IMR-90 (cell line): ENCODE measurements at regions not wholly inside any gene's neighbourhood (a gene's known extent, or its start where the extent isn't known, plus 50 kb on each side); places are given as distances from the start of the nearest gene placed in this dataset.

Experiments
- ATAC-seq: fragments of 200-7000 bp; cut with Tn5 transposase; 2 replicates; pipeline ENCODE4 v1.9.1; 2020; ENCODE audit warnings: low read depth, mild to moderate bottlenecking, moderate library complexity
- BruUV-seq: library from RNA; stranded (reverse); fragments of 400-500 nt; replicated peaks from 2 replicates; lab custom pipeline; 2021; lab: Mats Ljungman, UMichigan
- CTCF ChIA-PET: fragments of 300-600 bp; formaldehyde crosslinking; extraction: SDS; loops from one replicate; lab custom pipeline; 2021; ENCODE audit warnings: antibody characterized with exemption; lab: Yijun Ruan, JAX
- POLR2A ChIA-PET: fragments of 300-600 bp; sonication (Branson Sonifier 250); formaldehyde crosslinking; loops from one replicate; lab custom pipeline; 2022; ENCODE audit warnings: antibody characterized with exemption; ENCODE audit not compliant: unreplicated experiment; lab: Charles Lee
- DNase-seq: peaks from one replicate; pipeline ENCODE4 v3.0.0; 2013
- H2AFZ ChIP-seq: replicated peaks from 2 replicates; pipeline ENCODE3; 2013; ENCODE audit warnings: low read length, mild to moderate bottlenecking; ENCODE audit not compliant: poor library complexity
- H2AK5ac ChIP-seq: 2 replicates; pipeline ENCODE4 v1.6.1; 2013; ENCODE audit warnings: low read depth, low read length, inconsistent platforms
- H2AK9ac ChIP-seq: replicated peaks from 2 replicates; pipeline ENCODE3; 2013; ENCODE audit warnings: mild to moderate bottlenecking, low read depth, low read length, moderate library complexity; ENCODE audit not compliant: poor library complexity
- H2BK120ac ChIP-seq: 2 replicates; pipeline ENCODE4 v1.6.1; 2013; ENCODE audit warnings: low read depth, low read length, inconsistent platforms
- H2BK15ac ChIP-seq: 3 replicates; pipeline ENCODE4 v1.6.1; 2013; ENCODE audit warnings: low read depth, low read length, inconsistent platforms
- H2BK20ac ChIP-seq: 2 replicates; pipeline ENCODE4 v1.6.1; 2013; ENCODE audit warnings: low read depth, mild to moderate bottlenecking, inconsistent platforms, low read length, moderate library complexity
- H2BK5ac ChIP-seq: 2 replicates; pipeline ENCODE4 v1.6.1; 2013; ENCODE audit warnings: mild to moderate bottlenecking, low read depth, low read length, inconsistent platforms; ENCODE audit not compliant: poor library complexity, severe bottlenecking
- H3K14ac ChIP-seq: replicated peaks from 2 replicates; pipeline ENCODE4 v1.6.1; 2013; ENCODE audit warnings: low read depth, low read length, inconsistent platforms
- H3K18ac ChIP-seq: 2 replicates; pipeline ENCODE4 v1.6.1; 2013; ENCODE audit warnings: low read depth, low read length, control low read depth
- H3K23ac ChIP-seq: 2 replicates; pipeline ENCODE4 v1.6.1; 2013; ENCODE audit warnings: low read depth, low read length, inconsistent platforms
- H3K27ac ChIP-seq: 2 replicates; pipeline ENCODE4 v1.5.1; 2013; ENCODE audit warnings: mild to moderate bottlenecking, control low read depth, low read length; ENCODE audit not compliant: insufficient read depth
- H3K27me3 ChIP-seq: 2 replicates; pipeline ENCODE4 v1.6.1; 2013; ENCODE audit warnings: low read length; ENCODE audit not compliant: control insufficient read depth, insufficient read depth
- H3K36me3 ChIP-seq: 2 replicates; pipeline ENCODE4 v1.6.1; 2013; ENCODE audit warnings: low read length, mixed read lengths; ENCODE audit not compliant: control insufficient read depth, insufficient read depth
- H3K4ac ChIP-seq: 2 replicates; pipeline ENCODE4 v1.6.1; 2013; ENCODE audit warnings: low read depth, low read length, inconsistent platforms
- H3K4me1 ChIP-seq: 2 replicates; pipeline ENCODE4 v1.6.1; 2013; ENCODE audit warnings: low read length, mixed read lengths; ENCODE audit not compliant: control insufficient read depth, insufficient read depth
- H3K4me2 ChIP-seq: 2 replicates; pipeline ENCODE4 v1.6.1; 2013; ENCODE audit warnings: low read depth, mild to moderate bottlenecking, control low read depth, low read length, moderate library complexity
- H3K4me3 ChIP-seq: 2 replicates; pipeline ENCODE4 v1.5.1; 2013; ENCODE audit warnings: low read depth, mild to moderate bottlenecking, control low read depth, low read length, moderate library complexity; ENCODE audit not compliant: insufficient read depth
- H3K56ac ChIP-seq: 2 replicates; pipeline ENCODE4 v1.6.1; 2013; ENCODE audit warnings: low read length, inconsistent platforms; ENCODE audit not compliant: insufficient read depth; ENCODE audit errors: extremely low read depth
- H3K79me1 ChIP-seq, 2 experiments: 2 replicates each; pipeline ENCODE4 v1.6.1; 2013; ENCODE audit warnings: low read length in 2 of 2, inconsistent platforms in 1 of 2, low read depth in 1 of 2
- H3K9ac ChIP-seq: 2 replicates; pipeline ENCODE4 v1.6.1; 2013; ENCODE audit warnings: low read depth, low read length, control low read depth
- H3K9me1 ChIP-seq: 2 replicates; pipeline ENCODE4 v1.6.1; 2013; ENCODE audit warnings: low read length, inconsistent platforms; ENCODE audit not compliant: insufficient read depth
- H3K9me3 ChIP-seq: 2 replicates; pipeline ENCODE4 v1.6.1; 2013; ENCODE audit warnings: low read length; ENCODE audit not compliant: control insufficient read depth, insufficient read depth
- H4K20me1 ChIP-seq: 2 replicates; pipeline ENCODE4 v1.6.1; 2013; ENCODE audit warnings: low read length, inconsistent platforms; ENCODE audit not compliant: insufficient read depth
- H4K5ac ChIP-seq: 2 replicates; pipeline ENCODE4 v1.6.1; 2013; ENCODE audit warnings: mild to moderate bottlenecking, low read depth, low read length, control low read depth
- H4K8ac ChIP-seq, 2 experiments: 2 replicates each; pipeline ENCODE4 v1.6.1; 2013; ENCODE audit warnings: low read depth in 2 of 2, low read length in 2 of 2, control low read depth in 1 of 2, inconsistent platforms in 1 of 2
- H4K91ac ChIP-seq: 2 replicates; pipeline ENCODE4 v1.6.1; 2013; ENCODE audit warnings: low read depth, low read length, inconsistent platforms; ENCODE audit not compliant: insufficient read depth
- BHLHE40 ChIP-seq: fragments of 150-350 bp; IDR thresholded peaks from 2 replicates; pipeline ENCODE4 v1.6.1; 2016; ENCODE audit warnings: mild to moderate bottlenecking, low read depth, low read length
- CHD1 ChIP-seq: IDR thresholded peaks from 2 replicates; pipeline ENCODE4 v1.6.1; 2012; ENCODE audit warnings: low read depth, low read length, improper control_type of control experiment
- CTCF ChIP-seq: conservative IDR thresholded peaks from 2 replicates; pipeline ENCODE4 v1.5.1; 2012; ENCODE audit warnings: mild to moderate bottlenecking, low read depth, low read length, improper control_type of control experiment
- MAZ ChIP-seq: IDR thresholded peaks from 2 replicates; pipeline ENCODE4 v1.6.1; 2012; ENCODE audit warnings: low read depth, mild to moderate bottlenecking, low read length, improper control_type of control experiment, moderate library complexity, borderline replicate concordance
- MXI1 ChIP-seq: IDR thresholded peaks from 2 replicates; pipeline ENCODE4 v1.6.1; 2012; ENCODE audit warnings: low read depth, mild to moderate bottlenecking, low read length, moderate library complexity, borderline replicate concordance
- NFE2L2 ChIP-seq: fragments of 150-350 bp; IDR thresholded peaks from 2 replicates; pipeline ENCODE4 v1.6.1; 2016; ENCODE audit warnings: low read depth, mild to moderate bottlenecking, low read length
- POLR2A ChIP-seq: IDR thresholded peaks from 2 replicates; pipeline ENCODE4 v1.6.1; 2012; ENCODE audit warnings: mild to moderate bottlenecking, low read depth, low read length
- RAD21 ChIP-seq: IDR thresholded peaks from 2 replicates; pipeline ENCODE4 v1.6.1; 2012; ENCODE audit warnings: low read length, improper control_type of control experiment
- WGBS, 2 experiments: methylation state at CpG; one replicate each; pipeline versions ENCODE4 v1.1.5 to v1.1.7; 2013; ENCODE audit warnings: missing lambda C conversion rate in 2 of 2; ENCODE audit not compliant: insufficient read length in 1 of 2; ENCODE audit errors: extremely low coverage in 2 of 2; 5-methylcytosine and 5-hydroxymethylcytosine counted together
- dilution Hi-C: fragments of 300-500 bp; cut with HindIII; formaldehyde crosslinking; loops from one replicate; pipeline ENCODE4 v1.14.3; 2018; ENCODE audit warnings: low sequenced_read_pairs; ENCODE audit not compliant: unreplicated experiment
- in situ Hi-C: fragments of 300-500 bp; cut with MboI; formaldehyde crosslinking; loops from 3 replicates; pipeline ENCODE4 v1.14.3; 2019; ENCODE audit warnings: low sequenced_read_pairs, inconsistent platforms, mixed read lengths
- intact Hi-C: fragments of 100-400 bp; cut with micrococcal nuclease; formaldehyde crosslinking; loops from 2 replicates; pipeline ENCODE4 v1.10.0; 2022
- TF ChIP-seq, protein P1 (sequence below): fragments of 150-350 bp; IDR thresholded peaks from 2 replicates; pipeline ENCODE4 v1.6.1; 2017; ENCODE audit warnings: mild to moderate bottlenecking, antibody characterized with exemption, low read length, low read depth

DNA sequence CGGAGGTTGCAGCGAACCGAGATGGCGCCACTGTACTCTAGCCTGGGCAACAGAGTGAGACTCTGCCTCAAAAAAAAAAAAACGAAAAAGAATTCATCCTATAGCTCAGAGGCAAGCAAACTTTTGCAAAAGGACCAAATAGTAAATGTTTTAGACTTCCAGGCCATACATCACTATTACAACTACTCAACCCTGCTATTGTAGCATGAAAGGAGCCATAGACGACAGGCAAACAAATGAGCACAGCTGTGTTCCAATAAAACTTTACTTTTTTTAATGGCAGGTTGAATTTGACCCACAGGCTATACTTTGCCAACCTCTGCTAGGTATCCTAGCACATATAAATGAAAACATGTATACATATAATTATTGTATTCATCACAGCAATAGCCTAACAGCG is 58.9 kb upstream of the SLC30A5 start:
- ChIA-PET CTCF (no interaction called here), POLR2A (no interaction called here)
- dilution Hi-C loops: no loop called here
- no peak overlapping the region for H2BK15ac ChIP-seq
- intact Hi-C loops: no loop called here
- H3K79me1 ChIP-seq: no peaks in the 10 kb centered on the region
- TF ChIP-seq RAD21 (no peak), POLR2A (no peak), NFE2L2 (no peak), MXI1 (no peak), MAZ (no peak), BHLHE40 (no peak), CTCF (no peak), CHD1 (no peak)
- TF ChIP-seq, protein P1, sequence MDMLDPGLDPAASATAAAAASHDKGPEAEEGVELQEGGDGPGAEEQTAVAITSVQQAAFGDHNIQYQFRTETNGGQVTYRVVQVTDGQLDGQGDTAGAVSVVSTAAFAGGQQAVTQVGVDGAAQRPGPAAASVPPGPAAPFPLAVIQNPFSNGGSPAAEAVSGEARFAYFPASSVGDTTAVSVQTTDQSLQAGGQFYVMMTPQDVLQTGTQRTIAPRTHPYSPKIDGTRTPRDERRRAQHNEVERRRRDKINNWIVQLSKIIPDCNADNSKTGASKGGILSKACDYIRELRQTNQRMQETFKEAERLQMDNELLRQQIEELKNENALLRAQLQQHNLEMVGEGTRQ: no peak
- no peak overlapping the region for H4K91ac ChIP-seq
- no peak overlapping the region for H2BK20ac ChIP-seq
- no peak overlapping the region for H4K8ac ChIP-seq
- BruUV-seq: no TSS peak
- no peak overlapping the region for H3K4ac ChIP-seq
- no peak overlapping the region for H2BK120ac ChIP-seq
- in situ Hi-C loops: no loop called here
- peaks cover 14% of the 10 kb centered on the region for H3K27me3 ChIP-seq
- H3K9me1 ChIP-seq: no peaks in the 10 kb centered on the region
- no peak overlapping the region for H3K27ac ChIP-seq
- ATAC-seq (no peak), DNase-seq (no peak)
- H2AFZ ChIP-seq: no peak overlapping the region
- no peak overlapping the region for H3K18ac ChIP-seq
- no peak overlapping the region for H3K56ac ChIP-seq
- no peaks in the 10 kb centered on the region for H4K20me1 ChIP-seq
- no peak overlapping the region for H3K23ac ChIP-seq
- no peak overlapping the region for H3K9ac ChIP-seq
- no CpG with 5 or more reads among the region's 7 CpGs for WGBS, 2 experiments
- no peak overlapping the region for H3K14ac ChIP-seq
- H2AK5ac ChIP-seq: no peak overlapping the region
- H2BK5ac ChIP-seq: no peak overlapping the region
- H2AK9ac ChIP-seq: no peak overlapping the region
- no peaks in the 10 kb centered on the region for H3K4me1 ChIP-seq
- no peaks in the 10 kb centered on the region for H3K36me3 ChIP-seq
- no peak overlapping the region for H3K4me3 ChIP-seq
- no peaks in the 10 kb centered on the region for H3K9me3 ChIP-seq
- H4K5ac ChIP-seq: no peak overlapping the region
- no peak overlapping the region for H3K4me2 ChIP-seq
